GM18499 (cell line): ENCODE measurements at regions not wholly inside any gene's neighbourhood (a gene's known extent, or its start where the extent isn't known, plus 50 kb on each side); places are given as distances from the start of the nearest gene placed in this dataset.

Experiments used
- ATAC-seq: cut with Tn5 transposase; IDR thresholded peaks from one replicate; pipeline ENCODE4 v1.9.1; 2021; ENCODE audit warnings: moderate number of reproducible peaks; ENCODE audit not compliant: insufficient read depth, unreplicated experiment

DNA sequence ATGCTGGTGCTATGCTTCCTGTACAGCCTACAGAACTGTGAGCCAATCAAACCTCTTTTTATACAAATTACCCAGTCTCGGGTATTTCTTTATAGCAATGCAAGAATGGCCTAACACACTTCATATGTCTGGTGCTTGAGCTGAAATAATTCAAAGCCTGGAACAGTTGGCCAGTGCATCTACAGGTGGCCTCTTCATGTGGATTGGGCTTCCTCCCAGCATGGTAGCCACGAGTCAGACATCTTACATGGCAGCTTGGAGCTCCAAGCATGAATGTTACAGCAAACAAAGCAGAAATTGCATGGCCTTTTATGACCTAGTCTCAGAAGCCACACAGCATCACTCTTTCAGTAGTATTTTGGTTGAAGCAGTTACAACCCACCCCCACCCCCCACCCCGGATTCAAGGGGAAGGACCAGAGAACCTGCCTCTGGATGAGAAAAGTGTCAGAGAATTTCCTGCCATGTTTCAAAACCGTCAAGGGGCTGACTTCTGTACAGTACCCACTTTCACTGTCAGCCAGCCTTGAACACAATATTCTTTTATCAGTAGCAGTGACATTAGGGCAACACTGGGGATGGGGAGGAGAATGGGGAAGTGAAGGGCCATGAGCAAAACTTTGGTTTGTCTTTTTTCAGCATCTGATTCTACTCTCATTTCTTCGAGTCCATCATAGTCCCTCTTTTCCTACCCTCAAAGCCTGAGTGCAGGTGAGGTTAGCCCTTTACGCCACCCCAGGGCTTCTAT, 368.7 kb downstream of the BCOR start:
- ATAC-seq, result no peak

DNA sequence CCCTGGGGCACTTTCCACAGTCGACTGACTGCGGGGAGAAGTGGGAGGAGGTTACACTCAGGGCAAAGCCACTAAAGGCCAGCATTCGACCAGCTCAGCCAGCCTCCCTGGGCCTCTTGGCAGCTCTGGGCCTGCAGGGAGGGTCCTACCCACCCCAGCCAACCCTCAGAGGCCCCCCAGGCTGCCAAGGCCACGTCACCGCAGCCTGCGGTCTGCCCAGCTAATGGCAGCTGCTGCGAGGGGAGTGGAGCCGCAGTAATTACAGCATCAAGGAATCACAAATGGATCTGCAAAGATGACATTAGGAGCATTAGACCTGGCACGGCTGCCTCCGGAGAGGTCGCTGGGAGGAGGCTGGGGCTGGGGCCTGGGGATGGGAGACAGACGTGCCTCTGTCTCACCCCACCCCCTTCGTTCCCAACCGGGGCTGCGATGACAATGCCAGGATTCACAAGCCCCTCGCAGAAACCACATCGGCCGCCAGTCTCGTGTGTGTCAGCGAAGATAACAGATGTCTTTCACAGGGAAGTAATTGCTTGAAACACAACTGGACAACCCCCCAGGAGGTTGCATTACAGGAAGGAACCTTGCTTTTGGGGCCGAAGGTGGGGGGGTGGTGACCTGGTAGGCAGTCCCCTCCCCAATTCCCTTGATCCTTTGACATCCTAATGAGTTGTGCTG, 367.6 kb downstream of the BCOR start:
- ATAC-seq, result no peak

DNA sequence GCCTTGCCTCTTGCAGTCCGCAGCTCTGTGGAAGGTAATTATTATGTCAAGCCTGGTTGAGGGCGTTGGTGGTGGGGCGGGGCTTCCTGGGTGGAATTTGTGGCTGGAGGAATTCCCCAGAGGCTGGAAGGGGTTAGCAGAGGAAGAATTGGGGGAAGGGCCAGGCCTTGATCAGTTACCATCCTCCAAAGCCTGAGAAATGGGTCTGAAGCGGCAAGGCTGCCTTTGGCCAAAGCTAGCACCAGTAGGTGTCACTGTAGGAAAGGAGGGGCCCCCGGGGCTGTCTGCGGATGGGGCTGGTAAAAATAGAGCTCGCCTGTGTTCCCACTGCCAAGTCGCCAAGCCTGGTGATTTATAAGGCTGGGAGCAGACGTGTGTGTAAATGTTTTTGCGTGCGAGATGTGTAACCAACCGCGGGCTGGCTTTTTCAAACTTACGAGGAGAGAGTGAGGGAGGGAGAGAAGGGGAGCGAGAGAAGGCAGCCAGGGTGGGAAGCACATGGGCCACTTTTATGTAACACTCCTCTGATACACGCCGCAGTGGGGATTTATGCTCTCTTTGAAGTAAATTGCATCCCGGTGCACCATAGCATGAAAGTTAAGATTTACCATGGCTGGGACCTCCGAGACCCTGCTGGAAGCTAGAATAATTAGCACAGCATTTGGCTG, 367.0 kb downstream of the BCOR start:
- no peak for ATAC-seq

DNA sequence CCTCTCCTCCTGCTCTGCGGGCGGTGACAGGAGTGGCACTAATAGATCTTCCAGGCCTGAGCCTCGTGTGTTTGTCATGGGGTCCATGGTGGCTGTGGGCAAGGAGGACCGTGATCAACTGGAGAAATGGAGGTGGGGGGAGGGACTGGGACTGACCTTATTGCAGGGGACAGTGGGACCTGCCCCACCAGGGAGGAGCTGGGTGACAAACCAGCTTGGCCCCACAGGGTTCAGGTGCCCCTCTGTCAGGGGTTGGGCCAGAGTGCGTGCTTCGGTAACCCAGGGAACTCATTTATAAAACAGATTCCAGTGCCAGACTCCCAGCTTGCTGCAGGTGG, 366.5 kb downstream of the BCOR start:
- no peak for ATAC-seq

GRCh38 chrX:39731735-39732134, 366.0 kb downstream of the BCOR start:
- ATAC-seq, result no peak

GRCh38 chrX:39733745-39734144, 364.0 kb downstream of the BCOR start:
- no peak for ATAC-seq

GRCh38 chrX:39734174-39734776, 363.5 kb downstream of the BCOR start:
- no peak for ATAC-seq

- ATAC-seq, result no peak
These were observed 361.2 kb downstream of the BCOR start for GRCh38 chrX:39736216-39737211.

GRCh38 chrX:39739585-39739984, 358.2 kb downstream of the BCOR start:
- ATAC-seq, result no peak

DNA sequence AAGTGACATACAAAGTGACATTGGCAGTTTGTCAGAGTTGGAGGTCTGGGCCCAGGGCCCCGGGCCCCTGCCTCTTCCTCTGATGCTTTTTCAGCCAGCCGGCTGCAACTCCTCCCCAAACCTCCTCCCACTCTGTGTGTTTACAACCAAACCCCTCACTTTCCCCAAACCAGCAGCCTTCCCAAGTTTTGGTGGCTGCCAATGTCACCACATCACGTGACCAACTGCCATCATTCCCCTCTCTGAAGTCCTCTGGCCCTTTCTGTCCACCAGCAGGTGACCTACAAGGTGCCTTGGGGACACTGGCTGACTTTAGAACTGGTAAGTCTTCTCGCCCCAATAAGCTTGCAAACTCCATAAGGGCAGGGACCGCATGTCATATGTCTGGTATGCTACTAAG, 357.7 kb downstream of the BCOR start:
- no peak for ATAC-seq

GRCh38 chrX:39741904-39742303, 355.9 kb downstream of the BCOR start:
- no peak for ATAC-seq

- ATAC-seq, result no peak
These were observed 351.9 kb downstream of the BCOR start for GRCh38 chrX:39745818-39746217.

- ATAC-seq, result no peak
These were observed 348.6 kb downstream of the BCOR start for GRCh38 chrX:39749135-39749534.

- no peak for ATAC-seq
These were observed 348.0 kb downstream of the BCOR start for GRCh38 chrX:39749728-39750127.

DNA sequence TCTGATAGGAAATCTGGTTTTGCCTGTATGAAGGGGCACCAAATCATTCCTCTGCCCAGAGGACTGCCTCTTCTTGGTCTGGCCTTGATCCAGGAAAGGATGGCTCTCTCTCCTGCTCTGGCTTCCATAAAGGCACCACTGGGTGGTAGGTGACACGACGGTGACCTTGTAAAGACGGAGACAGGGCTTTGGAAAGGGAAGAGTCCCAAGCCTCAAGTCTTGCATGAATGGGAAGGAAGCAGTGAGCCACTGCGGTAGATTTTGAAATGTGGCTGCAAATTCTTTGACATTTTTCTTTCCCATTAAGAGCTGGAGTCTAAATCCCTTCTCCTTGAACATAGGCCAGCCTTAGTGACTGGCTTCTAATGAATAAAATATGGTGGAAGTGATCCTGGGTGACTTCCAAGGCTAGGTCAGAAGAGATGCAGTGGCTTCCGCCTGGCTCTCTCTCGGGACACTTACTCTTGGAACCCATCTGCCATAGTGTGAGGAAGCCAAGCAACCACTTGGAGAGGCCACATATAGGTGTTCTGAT, 347.4 kb downstream of the BCOR start:
- no peak for ATAC-seq

GRCh38 chrX:39750848-39751247, 346.9 kb downstream of the BCOR start:
- no peak for ATAC-seq

DNA sequence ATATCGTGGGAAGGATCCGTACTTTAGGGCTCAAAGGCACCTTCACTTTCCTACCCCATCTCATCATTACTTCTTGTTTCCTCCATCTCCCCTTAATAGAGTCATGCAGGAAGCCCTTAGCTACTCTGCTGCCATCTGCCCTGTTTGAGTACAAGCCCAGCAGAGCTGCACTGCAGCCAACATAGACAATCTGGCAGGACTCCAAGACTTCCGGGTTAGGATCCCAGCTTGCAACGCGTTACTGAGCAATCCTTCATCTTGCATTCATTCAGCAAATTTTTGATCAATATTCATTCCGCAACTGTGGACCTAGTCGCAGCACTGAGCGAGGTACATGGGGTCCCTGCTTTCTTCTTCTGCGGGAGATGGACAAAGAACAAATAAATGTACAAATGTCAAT, 344.9 kb downstream of the BCOR start:
- no peak for ATAC-seq

DNA sequence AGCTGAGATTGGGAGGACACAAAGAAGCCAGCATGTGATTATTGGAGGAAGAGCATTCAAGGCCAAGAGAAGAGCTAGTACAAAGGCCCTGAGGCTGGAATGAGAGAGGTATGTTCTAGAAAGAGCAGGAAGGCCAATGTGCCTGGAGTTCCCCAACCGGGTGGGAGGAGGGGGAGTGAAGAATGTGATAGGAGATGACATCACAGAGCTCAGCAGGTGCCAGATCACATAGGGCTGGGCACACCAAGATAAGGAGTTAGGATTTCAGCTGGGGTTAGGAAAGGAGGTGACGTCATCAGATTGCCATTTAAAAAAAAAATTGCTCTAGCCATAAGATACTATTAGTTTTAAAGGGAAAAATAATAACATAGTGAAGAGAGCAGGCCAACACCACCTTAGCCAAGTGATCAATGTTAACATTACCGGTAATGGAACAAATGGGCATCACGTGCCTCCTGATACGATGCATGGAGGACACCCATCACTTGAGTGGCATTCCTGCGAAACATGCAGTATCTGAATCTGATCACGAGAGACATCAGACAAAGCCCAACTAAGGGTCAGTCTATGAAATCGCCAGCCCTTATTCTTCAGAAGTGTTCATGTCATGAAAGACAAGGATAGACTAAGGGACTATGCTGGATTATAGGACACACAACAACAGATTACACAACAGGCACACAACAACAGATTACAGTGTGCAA, 344.3 kb downstream of the BCOR start:
- no peak for ATAC-seq
